Stimulated activated CD8-positive, alpha-beta memory T cell treated with anti-CD3 and anti-CD28 coated beads, Interleukin-4, amount 100 ng/mL, for 1 hour (primary cell): ENCODE measurements at regions not wholly inside any gene's neighbourhood (a gene's known extent, or its start where the extent isn't known, plus 50 kb on each side); places are given as distances from the start of the nearest gene placed in this dataset.

Source experiments
- DNase-seq, 2 donors: peaks; one replicate each; pipeline ENCODE4 v3.0.0-alpha.2; 2020; ENCODE audit warnings: low read depth in 2 of 2, low spot score in 1 of 2

- no peak for DNase-seq
Measured at GRCh38 chr17:77750427-77751043, 208.0 kb upstream of the TNRC6C start.

- no peak for DNase-seq
Measured at GRCh38 chr17:77753246-77753645, 205.3 kb upstream of the TNRC6C start.

- no peak for DNase-seq
Measured at GRCh38 chr17:77753691-77754245, 204.7 kb upstream of the TNRC6C start.

- no peak for DNase-seq
Measured at GRCh38 chr17:77754956-77755355, 203.5 kb upstream of the TNRC6C start.

DNA sequence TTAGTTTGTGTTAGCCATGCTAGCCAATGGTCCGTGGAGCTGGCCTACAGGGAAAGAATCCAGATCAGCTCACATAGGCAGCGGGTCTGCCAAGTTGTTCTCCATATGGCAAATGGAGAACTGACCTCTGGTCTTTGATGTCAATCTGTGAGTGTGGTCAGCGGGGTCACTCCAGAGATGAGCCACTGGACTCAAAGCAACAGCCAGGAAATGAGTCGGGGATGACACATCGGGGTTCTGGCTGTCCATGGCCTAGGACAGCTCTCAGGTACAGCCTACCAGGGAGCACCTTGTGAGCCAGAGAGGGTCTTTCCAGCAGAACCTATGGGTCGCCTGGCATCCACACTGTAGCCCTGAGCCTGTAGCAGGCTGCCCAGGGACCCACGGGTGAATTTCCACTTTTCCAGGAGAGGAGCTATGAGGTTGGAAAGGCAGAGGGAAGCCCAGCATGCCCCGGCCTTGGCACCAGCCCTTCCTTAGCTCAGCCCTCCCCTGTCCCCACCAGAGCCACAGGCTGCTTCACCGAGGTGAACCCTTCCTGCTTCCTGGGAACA, 203.0 kb upstream of the TNRC6C start:
- DNase-seq = no peak

DNA sequence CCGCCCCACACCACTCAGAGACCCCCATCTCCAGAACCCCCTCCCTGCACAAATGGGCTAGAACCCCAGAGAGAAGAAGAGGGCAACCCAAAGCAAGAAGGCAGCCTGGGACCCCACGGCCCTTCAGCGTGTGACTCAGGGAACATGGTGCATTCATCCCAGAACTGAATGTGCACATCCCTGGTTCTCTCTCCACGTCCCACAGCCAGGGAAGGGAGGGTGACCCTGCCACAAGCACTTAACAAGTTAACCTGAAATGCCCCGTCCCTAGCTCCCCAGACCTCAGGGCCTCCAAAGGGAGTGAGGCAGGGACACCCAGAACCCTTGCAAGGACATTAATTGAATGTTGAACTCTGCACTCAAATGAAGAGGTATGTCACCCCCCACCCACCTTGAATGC, 202.5 kb upstream of the TNRC6C start:
- DNase-seq = no peak

- DNase-seq = no peak
Measured at GRCh38 chr17:77756846-77757560, 201.5 kb upstream of the TNRC6C start.

DNA sequence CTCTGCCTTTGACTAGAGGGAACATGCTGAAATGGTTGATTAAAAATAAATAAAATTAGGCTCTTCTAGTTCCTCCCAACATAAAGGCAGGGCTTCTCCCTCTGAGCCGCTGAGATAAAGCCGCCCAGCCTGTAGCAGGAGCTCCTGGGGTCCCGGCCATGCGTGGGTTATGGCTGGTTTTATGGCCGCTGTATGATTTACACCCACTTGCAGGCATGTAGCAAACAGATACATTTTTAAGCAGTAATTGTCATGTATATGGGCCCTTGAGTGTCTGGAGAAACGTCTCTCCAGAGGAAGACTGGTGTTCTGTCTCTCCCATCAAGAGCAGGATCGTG, 201.0 kb upstream of the TNRC6C start:
- no peak for DNase-seq

GRCh38 chr17:77763023-77763422, 195.5 kb upstream of the TNRC6C start:
- no peak for DNase-seq

GRCh38 chr17:77763575-77763974, 194.9 kb upstream of the TNRC6C start:
- no peak for DNase-seq

GRCh38 chr17:77765292-77765691, 193.2 kb upstream of the TNRC6C start:
- no peak for DNase-seq

DNA sequence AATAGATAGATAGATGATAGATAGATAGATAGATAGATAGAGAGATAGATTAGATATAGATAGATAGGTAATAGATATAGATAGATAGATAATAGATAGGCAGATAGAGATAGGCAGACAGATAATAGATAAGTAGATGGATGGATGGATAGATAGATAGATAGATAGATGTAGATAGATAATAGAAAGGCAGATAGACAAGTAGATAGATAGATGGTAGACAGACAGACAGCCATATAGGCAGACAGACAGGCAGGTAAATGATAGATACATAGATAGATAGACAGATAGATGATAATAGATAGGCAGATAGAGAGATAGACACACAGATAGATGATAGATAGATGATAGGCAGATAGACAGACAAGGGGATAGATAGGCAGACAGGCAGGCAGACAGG, 191.4 kb upstream of the TNRC6C start:
- no peak for DNase-seq

- DNase-seq = no peak
Measured at GRCh38 chr17:77768248-77768852, 190.2 kb upstream of the TNRC6C start.

DNA sequence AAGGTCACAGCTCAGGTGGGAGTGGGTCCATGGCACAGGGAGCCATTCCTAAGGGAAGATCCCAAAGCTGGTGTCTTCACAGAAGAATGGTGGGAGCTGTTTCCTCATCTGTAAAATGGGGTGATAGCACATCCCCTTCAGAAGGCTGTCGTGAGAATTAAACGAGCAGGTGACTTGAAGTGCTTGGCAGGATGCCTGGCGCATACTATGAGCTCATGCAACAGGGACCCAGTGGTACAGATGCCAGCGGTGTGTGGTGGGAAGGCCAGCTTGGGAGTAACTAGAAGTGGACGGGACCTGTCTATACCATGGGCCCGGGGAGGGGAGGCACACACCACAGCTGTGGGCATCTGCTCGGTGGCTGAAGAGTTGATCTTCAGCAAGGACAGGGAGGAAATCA, 189.3 kb upstream of the TNRC6C start:
- DNase-seq = no peak

DNA sequence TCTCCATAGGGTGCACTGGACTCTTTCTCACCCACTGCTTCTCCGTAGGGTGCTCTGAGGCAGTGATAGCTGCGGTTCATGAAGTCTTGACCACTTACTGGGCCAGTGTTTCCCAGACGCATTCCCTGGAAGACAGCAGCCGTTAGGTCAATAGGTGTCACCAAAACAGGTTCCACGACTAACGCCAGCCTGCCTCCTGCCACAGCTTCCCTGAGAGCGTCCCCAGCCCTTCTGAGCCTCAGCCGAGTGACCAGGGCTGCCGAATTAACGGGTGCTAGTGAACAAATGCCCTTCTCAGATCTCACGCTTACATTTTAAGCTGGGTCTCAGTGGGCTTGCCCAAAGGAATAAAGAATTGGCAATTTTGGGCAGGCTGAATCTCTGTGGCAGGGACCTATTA, 188.7 kb upstream of the TNRC6C start:
- DNase-seq = no peak

DNA sequence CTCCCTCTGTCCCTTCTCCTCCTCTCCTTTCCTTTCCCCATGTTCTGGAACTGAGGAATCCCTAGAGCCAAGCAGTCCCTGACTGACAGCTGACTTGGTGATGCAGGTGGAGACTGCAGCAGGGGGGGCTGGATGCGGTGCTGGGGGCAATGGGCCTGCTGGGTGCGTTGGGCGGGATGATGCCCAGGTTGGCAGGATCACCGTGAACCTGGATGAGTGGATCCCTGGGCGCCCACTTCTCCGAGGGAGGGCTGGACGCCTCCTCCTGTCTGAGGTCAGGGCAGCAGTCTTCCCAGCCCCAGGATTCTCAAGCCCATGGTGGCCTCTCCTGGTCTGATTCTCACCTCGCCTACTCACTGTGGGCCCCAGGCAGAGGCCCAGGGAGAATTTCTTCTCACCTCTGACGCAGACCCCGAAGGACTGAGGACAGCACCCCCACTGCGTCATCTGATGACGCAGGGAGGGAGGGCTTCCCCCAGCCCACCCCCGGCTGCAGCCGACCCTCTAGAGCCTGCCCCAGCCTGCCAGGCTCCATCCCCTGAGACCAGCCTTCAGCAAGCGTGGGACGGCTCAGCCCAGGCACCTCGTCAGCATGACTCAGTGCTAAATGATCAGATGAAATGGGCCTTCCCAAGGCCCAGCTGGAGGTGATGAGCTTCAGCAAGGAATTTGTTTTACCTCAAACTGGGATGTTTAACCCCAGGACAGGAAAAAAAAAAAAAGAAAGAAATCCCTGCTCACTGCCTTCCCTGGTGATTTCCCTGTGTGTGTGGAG, 188.0 kb upstream of the TNRC6C start:
- DNase-seq = no peak

- no peak for DNase-seq
Measured at GRCh38 chr17:77771145-77771544, 187.4 kb upstream of the TNRC6C start.

DNA sequence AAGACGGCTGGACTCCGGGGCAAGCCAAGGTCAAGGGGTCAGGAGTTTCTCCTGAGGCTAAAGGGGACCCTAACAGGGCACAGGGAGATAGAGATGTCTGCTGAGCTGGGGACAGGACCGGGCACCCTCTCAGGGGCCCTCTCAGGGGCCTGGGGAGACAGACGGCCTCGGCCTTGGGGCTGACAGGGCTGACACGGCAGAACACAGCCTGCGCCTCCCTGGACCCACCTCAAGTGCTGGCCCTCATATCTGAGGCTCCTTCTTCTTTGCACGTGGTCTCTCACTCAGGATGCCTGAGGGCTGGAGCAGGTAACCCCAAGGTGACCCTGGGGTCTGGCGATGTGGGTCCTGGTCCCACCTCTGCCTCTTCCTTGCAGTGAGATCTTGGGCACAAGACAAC, 186.9 kb upstream of the TNRC6C start:
- DNase-seq = no peak

DNA sequence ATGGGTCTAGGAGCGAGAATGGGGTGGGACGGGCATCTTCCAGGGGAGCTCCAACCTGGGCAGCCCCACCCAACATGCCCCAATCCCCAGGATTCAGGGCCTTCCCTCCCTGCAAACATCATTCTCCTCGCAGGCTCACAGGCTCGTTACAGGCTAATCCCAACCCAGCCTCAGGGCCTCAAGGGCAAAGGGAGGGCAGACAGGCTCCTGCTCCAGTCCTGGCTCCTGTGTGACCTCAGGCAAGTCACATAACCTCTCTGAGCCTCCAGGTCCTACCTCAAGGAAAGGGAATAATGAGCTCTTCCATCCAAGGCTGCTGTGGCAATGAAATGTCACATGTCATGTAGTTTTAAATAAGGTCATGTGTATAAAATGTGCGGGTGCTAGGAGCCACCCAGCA, 186.5 kb upstream of the TNRC6C start:
- no peak for DNase-seq

GRCh38 chr17:77772461-77772897, 186.0 kb upstream of the TNRC6C start:
- DNase-seq = peak; percentile 29 to 32

DNA sequence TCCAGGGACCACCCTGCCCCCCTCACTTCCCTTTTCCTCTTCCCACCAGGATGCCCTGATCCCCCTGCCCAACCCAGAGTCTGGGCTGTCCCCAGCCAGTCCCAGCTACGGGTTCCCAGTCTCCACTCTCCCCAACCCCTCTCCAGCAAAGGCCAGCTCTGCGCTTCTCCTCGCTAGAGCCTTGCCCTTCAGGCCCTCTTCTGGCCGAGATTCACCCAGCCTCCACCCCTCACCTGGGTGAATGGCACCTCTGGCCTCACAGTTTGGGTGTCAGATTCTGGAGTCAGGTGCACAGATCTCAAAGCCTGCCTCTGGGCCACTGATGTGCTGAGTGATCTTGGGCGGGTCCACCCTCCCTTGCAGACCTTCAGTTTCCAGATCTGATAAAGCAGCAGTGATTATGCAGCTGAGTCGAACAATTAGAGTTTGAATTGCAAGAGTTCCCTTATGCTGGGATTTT, 185.6 kb upstream of the TNRC6C start:
- DNase-seq = no peak
